ENCODE measurements at regions not wholly inside any gene's neighbourhood (a gene's known extent, or its start where the extent isn't known, plus 50 kb on each side); places are given as distances from the start of the nearest gene placed in this dataset.

DNA sequence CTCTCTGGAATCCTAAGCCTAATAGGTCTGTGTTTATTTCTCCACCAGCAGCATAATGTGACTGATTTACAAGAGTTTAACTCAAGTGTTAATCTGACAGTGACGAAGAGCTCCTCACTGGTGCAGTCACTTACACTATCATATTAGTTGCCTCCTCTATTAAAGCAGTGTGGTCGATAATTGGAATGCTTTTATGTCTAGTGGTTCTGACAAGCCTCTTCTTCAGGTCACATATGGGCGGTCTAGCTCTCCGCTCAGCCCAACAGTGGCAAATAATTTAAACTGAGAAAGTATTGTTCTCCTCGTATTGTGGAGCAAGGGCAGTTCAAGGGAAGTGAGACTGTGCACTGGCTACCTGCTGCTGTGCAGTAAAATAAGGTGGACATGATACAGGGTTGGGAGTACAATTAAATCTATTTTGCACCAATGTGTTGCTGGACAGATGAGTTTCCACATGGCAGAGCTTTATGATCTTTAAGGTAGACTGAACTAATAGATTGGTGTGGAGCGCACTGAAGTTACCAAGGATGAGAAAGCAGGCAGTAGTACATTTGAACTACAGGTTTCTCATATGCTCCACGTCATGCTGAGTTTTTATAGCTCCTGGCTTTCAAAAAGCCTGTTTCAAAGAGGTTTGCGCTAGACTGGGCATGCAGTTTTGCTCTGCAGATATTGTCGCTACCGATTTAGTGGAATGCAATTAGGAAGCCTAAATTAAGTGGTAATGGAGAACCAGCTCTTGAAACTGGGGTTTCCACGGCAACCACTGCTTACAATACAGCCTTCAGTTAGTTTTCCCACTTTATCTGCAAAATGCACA lies 151.7 kb upstream of the POU3F3 start:
- DNase-seq (ENCODE audit: low spot score) = no peak

DNA sequence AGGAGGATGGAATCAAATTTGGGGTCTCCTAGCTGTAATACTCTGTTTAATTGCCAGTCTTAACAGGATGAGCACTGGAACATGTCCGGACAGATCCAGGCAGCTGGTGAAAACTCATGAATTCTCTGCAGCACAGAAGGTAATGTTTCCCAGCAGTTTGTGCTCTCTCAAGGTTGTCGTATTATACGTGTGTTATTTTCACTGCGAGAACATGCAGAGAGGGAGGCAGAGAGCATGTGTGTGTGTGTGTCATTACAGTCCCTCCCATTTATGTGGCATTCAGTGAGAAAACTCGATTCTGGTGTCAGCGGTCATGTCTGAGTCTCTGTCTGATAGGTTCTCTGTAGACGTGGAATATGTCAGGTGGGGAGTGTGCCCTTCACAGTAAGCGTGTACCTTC lies 150.2 kb upstream of the POU3F3 start:
- DNase-seq (ENCODE audit: low spot score) = no peak

DNA sequence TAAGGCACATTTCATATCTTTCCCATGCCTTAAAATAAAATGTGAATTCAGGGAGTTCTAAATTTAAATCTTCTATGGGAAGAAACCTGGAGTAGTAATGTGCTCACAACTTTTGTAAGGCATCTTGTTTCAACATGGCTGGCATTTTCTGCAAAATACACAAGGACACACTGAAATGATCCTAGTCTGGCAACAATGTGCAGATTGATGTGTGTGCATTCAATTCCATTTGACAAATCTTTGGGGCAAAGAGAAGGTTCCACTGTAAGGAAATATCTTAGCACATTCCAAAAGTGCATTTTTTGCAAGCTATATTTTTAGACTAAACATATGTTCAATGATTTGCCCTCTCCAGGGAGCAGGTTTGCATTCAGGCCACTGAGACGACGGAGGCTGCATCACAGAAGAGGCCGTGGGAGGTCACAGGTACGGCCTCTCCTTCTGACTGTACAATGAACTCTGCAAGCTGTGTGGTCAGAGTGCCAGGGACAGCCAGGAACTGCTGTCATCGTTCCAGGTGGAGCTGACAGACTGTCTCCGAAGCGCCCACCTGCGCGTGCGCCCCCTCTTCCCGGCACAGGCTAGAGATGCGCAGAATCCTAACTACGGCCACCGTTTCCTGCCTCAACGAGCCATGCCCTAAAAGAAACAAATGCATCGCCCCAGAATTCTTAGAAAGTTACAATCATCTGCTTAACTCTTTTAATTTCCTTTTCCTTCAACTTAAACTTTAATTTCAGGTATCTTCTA lies 149.2 kb upstream of the POU3F3 start:
- DNase-seq (ENCODE audit: low spot score) = no peak

DNA sequence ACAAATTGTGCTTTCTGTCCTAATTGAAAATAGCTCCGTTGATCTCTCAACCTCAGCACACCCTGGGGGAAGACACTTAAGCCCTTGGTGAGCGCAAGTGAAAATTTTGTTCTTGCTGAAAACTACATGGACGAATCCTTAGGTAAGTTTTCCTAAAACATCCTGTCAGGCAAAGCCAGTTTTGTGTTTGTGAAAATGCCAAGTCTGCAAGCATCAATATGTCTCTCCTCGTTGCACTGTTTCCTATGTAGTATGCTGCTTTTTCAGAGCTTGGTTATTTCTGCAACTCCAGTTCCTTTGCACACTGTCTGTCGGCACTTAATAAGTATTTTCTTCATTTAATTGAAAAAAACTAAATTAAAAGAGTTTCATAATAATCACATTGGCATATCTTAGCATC lies 146.9 kb upstream of the POU3F3 start:
- no peak for DNase-seq (ENCODE audit: low spot score)

DNA sequence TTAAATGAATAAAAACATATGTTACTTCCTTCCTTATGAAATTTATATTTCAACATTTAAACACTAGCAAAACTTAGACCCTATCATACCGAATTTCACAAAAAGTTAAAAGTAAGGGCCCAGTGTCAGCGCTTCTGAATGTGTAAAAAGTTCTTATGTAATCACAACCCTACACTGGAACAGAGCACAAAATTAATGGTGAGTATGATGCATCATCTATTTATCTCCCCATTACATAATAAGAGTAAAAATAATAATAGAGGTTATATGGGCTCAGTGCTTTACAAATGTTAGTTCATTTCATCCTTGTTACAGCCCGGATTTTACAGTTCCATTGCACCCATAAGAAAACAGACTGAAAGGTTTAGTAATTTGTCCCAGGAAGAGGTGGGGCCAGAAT lies 144.9 kb upstream of the POU3F3 start:
- DNase-seq (ENCODE audit: low spot score) = no peak

DNA sequence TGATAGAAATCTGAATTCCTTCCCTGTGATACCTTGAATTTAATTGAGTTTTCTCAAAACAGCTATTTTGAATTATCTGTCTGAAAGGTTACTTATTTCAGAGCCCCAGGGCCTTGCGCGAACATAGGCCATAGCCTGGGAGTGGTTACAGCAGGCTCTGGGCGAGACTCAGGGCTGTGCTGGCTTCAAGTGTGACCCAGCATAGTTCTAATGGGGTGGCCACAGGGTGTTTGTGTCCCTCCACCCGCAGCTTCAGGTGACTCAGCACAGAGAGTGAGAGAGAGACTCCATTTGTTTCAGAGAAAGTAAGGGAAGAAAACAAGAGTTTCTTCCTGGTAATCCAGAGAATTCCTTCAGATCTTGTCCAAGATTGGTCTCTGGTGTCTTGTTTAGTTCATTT lies 137.9 kb upstream of the POU3F3 start:
- no peak for DNase-seq (ENCODE audit: low spot score)

DNA sequence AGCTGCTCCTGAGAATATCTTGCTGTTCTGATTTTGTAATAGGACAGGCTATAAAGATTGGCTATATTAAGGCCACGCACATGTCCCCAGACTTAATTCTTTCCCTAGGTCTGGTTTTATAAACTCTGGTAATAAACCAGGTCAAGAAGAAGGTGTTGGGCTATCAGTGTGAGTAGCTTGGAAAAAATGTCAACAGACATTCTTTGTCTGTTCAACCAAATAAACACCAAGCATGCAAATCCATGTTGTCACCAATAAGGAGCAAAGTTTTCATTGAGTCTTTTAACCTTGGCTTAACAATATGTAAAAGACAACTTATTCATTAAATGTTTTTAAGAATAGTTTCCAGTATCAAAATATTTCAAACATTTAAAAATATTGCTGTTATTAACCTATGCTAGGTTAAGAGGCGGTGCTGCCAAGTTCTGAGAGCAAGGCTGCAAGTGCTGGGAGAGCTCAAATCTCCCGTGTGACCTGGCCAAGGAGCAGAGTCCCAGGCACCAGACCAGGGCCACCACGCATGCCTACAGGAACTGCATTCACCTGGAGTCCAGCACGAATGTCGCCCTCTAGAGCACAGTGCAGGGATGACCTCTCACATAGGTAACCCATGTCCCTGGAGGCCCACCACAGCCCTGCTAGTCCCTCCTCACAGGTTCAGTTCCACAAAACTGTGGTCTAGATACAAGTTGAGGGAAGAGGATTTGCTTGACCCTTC lies 120.5 kb upstream of the POU3F3 start:
- peak; percentile 3 for DNase-seq (ENCODE audit: low spot score)

DNA sequence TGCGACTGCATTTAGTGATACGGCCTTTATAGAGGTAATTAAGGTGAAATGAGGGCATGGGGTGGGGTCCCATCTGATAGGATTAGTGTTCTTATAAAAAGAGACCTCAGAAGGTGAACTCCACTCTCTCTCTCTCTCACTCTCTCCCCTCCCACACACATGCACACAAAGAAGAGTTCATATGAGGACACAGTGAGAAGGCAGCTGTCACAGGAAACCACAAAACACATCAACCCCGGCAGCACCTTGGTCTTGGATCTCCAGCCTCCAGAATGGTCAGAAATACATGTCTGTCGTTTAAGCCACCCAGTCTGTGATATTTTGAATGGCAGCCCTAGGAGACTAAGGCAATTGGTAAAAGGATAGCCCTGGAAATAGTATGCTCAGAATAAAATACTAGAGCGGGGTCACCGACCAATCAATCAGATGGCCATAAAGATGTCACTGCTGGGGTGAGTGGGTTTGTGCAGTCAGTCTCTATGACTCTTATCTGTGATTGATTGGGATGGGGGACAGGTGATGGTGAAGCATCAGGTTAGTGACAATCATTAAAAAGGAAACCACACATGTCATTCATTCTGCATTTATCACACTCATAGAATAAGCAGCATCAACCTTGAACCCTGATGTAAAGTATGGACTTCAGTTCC lies 118.9 kb upstream of the POU3F3 start:
- no peak for DNase-seq (ENCODE audit: low spot score)

DNA sequence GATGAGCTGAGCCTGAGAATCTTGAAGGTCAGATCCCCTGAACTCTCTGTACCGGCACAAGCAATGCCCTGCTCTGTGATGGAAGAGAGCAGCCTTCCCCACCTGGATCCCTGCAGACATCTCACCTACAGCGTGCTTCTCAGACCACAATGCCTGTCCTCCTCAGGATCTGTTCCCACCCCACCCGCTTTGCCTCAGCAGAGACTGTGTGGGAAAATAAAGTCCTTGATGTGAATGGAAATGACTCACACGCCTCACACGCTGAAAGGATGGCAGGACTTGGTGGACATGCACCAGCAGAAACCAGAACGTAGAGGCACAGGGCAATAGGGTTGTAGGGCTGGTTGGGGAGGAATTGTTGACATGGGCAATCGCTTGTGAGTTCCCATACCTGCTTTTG lies 117.9 kb upstream of the POU3F3 start:
- DNase-seq (ENCODE audit: low spot score) = no peak

DNA sequence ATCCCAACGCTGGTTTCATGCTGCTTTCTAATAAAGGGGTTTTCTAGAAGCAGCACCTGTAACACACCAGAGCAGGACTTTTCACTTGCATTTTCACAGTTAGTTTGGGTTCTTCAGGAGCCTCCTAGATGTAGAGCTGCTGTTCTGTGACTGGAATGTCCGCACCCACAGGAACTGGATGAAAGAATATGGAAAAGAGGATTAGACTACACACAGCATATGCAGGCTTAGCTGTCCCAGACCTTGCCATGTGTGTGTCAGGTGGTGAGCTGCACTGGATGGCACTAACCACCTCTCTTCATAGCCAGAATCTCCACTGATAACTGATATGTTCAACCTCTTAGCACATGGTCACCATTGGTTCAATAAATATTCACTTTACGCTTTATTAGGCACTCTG lies 112.1 kb upstream of the POU3F3 start:
- DNase-seq (ENCODE audit: low spot score) = no peak

DNA sequence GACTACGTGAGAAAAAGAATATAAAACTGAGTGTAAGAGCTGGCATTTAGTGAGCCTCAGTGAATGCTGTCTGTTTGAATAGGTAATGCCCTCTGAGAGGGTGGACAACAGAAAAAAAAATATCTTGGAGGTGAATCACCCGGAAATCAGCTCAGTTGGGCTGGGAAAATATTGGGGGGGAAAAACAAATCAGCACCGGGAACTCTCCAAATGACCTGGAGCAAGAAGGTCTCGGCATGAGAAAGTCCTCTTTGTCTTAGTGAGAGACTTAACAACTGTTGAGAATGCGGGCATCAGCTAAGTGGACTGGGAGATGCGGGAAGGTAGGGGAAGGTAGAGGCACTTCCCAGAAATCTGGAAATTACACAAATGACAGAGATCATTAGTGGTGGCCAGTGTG lies 109.4 kb upstream of the POU3F3 start:
- DNase-seq (ENCODE audit: low spot score) = no peak

DNA sequence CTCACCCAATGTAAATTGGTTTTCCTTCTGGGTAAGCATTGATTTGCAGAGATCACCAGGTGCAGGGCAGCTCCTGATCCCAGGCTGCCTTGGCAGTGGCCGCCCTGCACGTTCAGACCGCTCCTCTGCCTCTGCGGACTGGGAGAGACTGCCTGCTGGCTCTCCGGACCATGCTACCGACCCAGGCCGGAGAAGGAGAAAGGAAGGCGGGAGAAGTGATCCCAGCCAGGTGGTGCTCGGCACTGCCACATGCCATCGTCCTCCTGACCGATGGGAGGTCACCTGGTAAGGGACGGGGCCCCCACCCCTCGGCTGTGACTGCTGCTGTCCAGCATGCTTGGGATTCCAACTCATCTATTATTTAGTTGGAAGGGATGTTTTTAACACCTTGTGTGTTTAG lies 108.1 kb upstream of the POU3F3 start:
- no peak for DNase-seq (ENCODE audit: low spot score)

DNA sequence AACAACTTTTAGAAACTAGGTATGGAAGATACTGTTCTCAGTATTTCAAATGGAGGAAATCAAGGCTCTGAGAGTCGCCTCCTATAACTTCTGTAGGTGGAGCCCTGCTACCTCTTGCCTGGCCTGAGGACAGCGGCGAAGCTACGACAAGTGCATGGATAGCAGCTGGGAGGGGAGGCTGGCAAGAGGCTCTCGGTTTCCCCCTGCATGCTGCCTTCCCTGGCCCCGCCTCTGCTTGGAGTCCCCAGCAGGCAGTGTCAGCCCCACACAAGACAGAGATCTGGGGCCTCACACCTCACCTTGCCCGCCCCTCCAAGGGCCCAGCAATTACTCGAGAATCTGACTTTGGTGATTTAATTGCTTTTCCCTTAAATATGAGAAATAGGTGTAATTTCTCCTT lies 107.6 kb upstream of the POU3F3 start:
- DNase-seq (ENCODE audit: low spot score) = no peak

DNA sequence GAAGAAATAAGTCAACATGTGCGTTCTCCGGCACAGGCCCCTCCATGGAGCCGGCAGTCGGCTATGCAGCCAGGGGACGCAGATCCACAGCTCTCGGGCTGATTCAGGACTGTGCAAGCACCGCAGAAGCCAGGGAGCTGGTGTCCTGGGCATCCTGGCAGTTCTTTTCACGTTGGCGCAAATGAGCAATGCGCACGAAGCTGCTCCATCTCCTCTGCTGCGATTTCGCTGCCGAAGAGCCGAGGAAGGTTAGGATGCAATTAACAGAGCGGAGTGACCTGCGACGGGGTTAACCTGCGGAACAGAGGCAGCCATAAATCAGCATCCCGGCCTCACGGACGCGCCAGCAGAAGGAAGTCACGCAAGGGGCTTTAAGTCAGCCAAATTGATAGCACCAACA lies 107.1 kb upstream of the POU3F3 start:
- no peak for DNase-seq (ENCODE audit: low spot score)

DNA sequence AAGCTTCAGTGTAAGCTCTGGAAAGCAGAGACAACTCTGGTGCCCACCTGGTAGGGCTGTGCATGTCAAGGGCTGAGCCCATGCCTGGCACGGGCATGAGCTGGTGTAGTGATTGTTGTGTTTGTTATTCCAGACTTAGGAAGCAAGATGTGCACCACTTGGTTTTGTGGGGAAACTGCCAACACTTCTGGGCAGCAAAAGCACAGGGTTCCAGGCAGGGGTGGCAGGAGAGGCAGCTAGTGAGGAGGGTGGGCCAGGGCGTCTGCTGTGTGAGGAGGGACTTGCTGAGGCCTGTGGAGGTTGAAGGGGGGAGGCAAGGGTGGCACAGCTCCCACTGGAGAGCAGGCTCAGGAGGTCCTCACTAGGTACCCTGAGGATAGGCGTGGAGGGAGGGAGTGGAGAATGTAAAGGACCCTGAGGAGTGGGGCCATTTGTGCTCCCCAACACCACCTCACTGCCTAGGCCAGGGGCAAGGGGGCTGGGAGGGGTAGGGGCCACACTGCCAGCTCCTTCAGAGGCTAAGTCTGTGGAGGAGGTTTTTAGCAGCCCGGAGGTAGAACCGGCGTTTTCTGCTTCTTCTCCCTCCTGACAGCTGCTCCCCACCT lies 104.0 kb upstream of the POU3F3 start:
- no peak for DNase-seq (ENCODE audit: low spot score)

DNA sequence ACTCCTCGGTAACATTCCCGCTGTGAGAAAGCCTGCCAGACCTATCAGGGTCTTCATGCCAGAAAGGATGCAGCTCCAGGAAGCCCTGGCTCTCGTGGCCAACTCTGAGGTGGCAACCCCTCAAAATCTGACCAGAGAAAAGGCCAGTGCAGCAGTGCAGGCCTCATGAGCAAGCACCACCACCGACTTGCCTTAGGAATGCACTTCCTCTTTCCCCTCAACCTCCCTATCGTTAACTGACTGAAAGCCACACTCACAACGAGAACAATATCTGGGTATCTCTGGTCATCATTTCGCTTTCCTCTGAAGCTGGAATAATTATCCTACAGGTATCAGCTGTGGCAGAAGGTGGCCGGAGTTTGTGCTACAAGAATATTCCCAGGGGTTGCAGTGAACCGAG lies 101.4 kb upstream of the POU3F3 start:
- no peak for DNase-seq (ENCODE audit: low spot score)

DNA sequence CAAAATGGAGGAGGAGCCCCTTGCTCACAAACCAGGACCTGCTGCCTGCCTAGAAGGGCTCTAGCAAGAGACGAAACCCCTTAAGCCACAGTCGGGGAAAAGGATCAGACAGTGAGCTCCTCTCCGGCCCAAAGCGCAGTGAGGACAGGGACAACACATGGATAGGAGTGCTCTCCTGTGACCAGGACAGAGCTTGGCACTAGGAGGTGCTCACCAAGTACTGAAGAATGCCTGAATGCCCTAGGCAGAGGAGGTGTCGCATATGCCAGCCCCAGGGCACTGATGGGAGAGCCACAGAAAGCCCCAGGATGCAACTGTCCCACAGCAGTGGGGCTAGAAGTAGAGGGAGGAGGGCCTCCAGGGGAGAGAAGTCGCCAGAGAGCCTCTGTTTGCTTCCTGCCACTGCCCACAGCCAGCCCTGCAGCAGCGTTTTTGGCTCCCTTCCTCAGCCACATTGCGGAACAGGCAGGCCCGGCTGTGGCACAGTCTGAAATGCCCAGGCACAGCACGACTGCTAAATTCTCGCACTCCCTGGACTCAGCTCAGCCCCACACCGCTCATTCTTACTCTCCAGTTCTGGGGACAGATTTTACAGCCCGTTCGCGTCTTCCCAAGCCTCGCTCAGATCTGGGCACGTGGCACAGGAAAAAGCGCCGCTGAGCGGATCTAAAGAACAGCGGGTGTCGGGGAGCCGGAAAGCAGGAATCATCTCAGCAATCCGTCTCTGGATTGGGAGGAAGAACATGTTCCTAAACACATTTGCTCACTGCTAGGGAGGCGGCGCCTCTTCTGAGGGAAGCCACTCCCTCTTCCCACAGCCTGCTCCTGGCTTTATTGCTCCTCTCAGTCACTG lies 98.7 kb upstream of the POU3F3 start:
- DNase-seq (ENCODE audit: low spot score) = no peak

DNA sequence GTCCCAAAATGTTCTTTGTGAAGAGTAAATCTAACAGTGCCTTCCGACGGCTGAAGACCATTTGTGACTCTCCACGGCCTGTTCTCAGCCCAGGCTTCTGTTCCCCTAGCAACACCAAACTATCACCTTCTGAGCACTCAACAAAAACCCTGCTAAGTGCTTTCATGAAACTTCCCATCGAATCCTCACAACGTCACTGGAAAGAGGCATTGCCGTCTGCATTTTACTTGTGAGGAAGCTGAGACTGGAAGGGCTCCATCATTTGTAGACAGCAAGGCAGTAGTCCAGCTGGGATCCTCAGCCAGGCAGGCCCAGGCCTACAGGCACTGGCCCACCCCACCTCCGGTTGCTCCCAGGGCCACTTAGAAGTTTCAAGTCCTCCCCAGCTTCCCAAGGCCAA lies 97.8 kb upstream of the POU3F3 start:
- DNase-seq (ENCODE audit: low spot score) = no peak

DNA sequence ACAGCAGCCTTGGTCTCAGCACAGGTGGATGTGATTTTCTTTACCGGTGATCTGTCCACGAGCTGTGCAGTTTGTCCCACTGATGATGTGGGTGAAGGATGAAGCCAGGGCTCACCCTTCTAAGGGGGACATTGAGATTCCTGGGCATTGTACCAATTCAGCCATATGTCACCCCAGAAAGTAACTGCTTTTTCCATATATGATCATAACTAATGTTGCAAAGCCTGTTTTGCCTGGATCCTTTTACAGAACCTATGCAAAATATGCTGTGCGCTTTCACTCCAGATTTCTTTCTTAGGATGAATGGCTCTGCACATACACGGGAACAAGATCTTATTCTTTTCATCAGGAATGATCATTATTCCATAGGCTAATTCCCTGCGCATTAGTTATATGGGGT lies 96.9 kb upstream of the POU3F3 start:
- no peak for DNase-seq (ENCODE audit: low spot score)

DNA sequence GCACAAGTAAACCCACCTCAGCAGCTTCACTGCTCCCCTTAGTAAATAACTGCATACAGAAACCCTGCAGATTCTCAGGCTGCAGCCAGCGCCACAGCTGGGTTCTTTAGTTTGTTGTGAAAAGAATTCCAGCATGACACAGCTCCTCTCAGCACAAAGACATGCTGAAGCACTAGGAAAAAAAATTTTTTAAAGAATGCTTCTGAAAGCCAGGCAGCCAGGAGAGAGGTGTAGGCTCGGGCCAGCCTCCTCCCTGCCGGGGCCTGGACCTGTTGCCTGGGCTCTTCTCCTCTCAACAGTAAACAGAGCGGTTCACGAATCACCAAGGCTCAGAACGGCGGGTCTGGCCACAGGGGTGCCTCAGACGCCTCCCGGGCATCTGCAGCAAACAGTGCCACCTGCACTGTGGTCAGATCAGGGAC lies 95.7 kb upstream of the POU3F3 start:
- DNase-seq (ENCODE audit: low spot score) = no peak

DNA sequence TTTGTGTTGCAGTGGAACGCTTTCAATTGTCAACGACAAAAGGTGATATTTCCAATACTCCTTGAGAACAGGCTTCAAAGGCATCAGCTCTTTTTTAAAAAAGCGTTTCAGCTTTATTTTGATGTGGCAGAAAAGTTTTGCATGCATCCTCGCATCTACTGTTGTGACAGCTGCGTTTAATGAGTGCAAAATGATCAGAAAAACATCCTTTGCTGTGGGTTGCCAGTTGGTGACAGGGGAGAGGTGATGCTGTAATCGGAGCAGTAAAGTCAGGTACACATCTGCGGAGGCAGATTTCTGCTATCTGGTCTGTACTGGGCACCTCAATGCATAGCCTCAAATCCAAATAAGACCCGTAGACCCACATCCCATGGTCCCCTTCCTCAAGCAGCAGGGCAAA lies 91.9 kb upstream of the POU3F3 start:
- DNase-seq (ENCODE audit: low spot score) = no peak

Data from hematopoietic multipotent progenitor cell treated with erythropoietin and hydrocortisone succinate and interleukin-3 and kit ligand, for 15 days (in vitro differentiated cells).